Neuronal stem cell (in vitro differentiated cells): ENCODE measurements at regions not wholly inside any gene's neighbourhood (a gene's known extent, or its start where the extent isn't known, plus 50 kb on each side); places are given as distances from the start of the nearest gene placed in this dataset.
A peak's percentile ranks its signal among the peaks of the same experiment; 100 is the strongest.

Experiments used
- DNase-seq: peaks from one replicate; pipeline ENCODE4 v3.0.0-alpha.2; 2013; ENCODE audit warnings: low spot score
- H2AFZ ChIP-seq: one replicate; pipeline ENCODE4 v1.6.1; 2013; ENCODE audit warnings: mild to moderate bottlenecking, low read length, inconsistent platforms
- H2AK5ac ChIP-seq: 2 replicates; pipeline ENCODE4 v1.6.1; 2013; ENCODE audit warnings: low read depth, mild to moderate bottlenecking, inconsistent platforms, low read length, moderate library complexity, mixed read lengths
- H2BK120ac ChIP-seq: 2 replicates; pipeline ENCODE4 v1.6.1; 2013; ENCODE audit warnings: low read depth, mild to moderate bottlenecking, inconsistent platforms, low read length, moderate library complexity, mixed read lengths
- H2BK12ac ChIP-seq: one replicate; pipeline ENCODE4 v1.6.1; 2013; ENCODE audit warnings: low read length, inconsistent platforms
- H2BK15ac ChIP-seq: 2 replicates; pipeline ENCODE4 v1.6.1; 2013; ENCODE audit warnings: mild to moderate bottlenecking, low read length, inconsistent platforms, mixed read lengths
- H2BK5ac ChIP-seq: one replicate; pipeline ENCODE4 v1.6.1; 2013; ENCODE audit warnings: inconsistent platforms, mild to moderate bottlenecking, low read length, moderate library complexity
- H3K14ac ChIP-seq: one replicate; pipeline ENCODE4 v1.6.1; 2013; ENCODE audit warnings: low read length, inconsistent platforms
- H3K18ac ChIP-seq: 2 replicates; pipeline ENCODE4 v1.6.1; 2013; ENCODE audit warnings: low read length, inconsistent platforms
- H3K23ac ChIP-seq: 2 replicates; pipeline ENCODE4 v1.6.1; 2013; ENCODE audit warnings: low read depth, mild to moderate bottlenecking, mixed read lengths, low read length, inconsistent platforms; ENCODE audit not compliant: poor library complexity
- H3K27ac ChIP-seq: replicated peaks from 3 replicates; pipeline ENCODE4 v1.5.1; 2013; ENCODE audit warnings: low read length, inconsistent platforms
- H3K27me3 ChIP-seq, 3 experiments: 2 replicates each; pipeline ENCODE4 v1.6.1; 2013; ENCODE audit warnings: low read length in 3 of 3, mild to moderate bottlenecking in 2 of 3, inconsistent platforms in 1 of 3, low read depth in 1 of 3, mixed read lengths in 1 of 3, moderate library complexity in 1 of 3; ENCODE audit not compliant: control insufficient read depth in 3 of 3, insufficient read depth in 3 of 3
- H3K36me3 ChIP-seq, 2 donors: replicated peaks in 1 of 2; 2 replicates each; pipeline ENCODE4 v1.6.1; 2013; ENCODE audit warnings: low read length in 2 of 2; ENCODE audit not compliant: control insufficient read depth in 2 of 2, insufficient read depth in 2 of 2
- H3K4ac ChIP-seq: 2 replicates; pipeline ENCODE4 v1.6.1; 2013; ENCODE audit warnings: inconsistent platforms, mild to moderate bottlenecking, low read length, moderate library complexity
- H3K4me1 ChIP-seq, 2 donors: 1 replicate in 1 of 2; 2 replicates in 1 of 2; pipeline ENCODE4 v1.6.1; 2013; ENCODE audit warnings: low read length in 2 of 2, low read depth in 1 of 2; ENCODE audit not compliant: control insufficient read depth in 2 of 2, insufficient read depth in 1 of 2
- H3K4me2 ChIP-seq: one replicate; pipeline ENCODE4 v1.6.1; 2013; ENCODE audit warnings: mild to moderate bottlenecking, low read length, inconsistent platforms; ENCODE audit not compliant: insufficient read depth, poor library complexity, severe bottlenecking
- H3K4me3 ChIP-seq, 2 donors: 2 replicates each; pipeline ENCODE4 v1.5.1; 2013; ENCODE audit warnings: low read length in 2 of 2, mild to moderate bottlenecking in 2 of 2, inconsistent platforms in 1 of 2, moderate library complexity in 1 of 2
- H3K79me1 ChIP-seq: one replicate; pipeline ENCODE4 v1.6.1; 2013; ENCODE audit warnings: low read depth, mild to moderate bottlenecking, inconsistent platforms, low read length, moderate library complexity
- H3K9ac ChIP-seq: one replicate; pipeline ENCODE4 v1.6.1; 2013; ENCODE audit warnings: mild to moderate bottlenecking, low read depth, low read length, inconsistent platforms; ENCODE audit not compliant: poor library complexity
- H3K9me3 ChIP-seq, 2 donors: replicated peaks in 1 of 2; 2 replicates each; pipeline versions ENCODE3 to v1.6.1; 2013; ENCODE audit warnings: low read length in 2 of 2, mild to moderate bottlenecking in 2 of 2, inconsistent platforms in 1 of 2, low read depth in 1 of 2, mixed read lengths in 1 of 2, moderate library complexity in 1 of 2; ENCODE audit not compliant: control insufficient read depth in 2 of 2, insufficient read depth in 1 of 2
- H4K8ac ChIP-seq: one replicate; pipeline ENCODE4 v1.6.1; 2013; ENCODE audit warnings: low read depth, mild to moderate bottlenecking, inconsistent platforms, low read length, moderate library complexity
- H4K91ac ChIP-seq: one replicate; pipeline ENCODE4 v1.6.1; 2013; ENCODE audit warnings: low read length, low read depth, mild to moderate bottlenecking, inconsistent platforms; ENCODE audit not compliant: poor library complexity
- WGBS, 2 donors: extraction: QIAGEN DNeasy Blood & Tissue Kit; methylation state at CpG; one replicate each; pipeline ENCODE4 v1.1.7; 2013; ENCODE audit warnings: missing lambda C conversion rate in 2 of 2, mixed read lengths in 1 of 2; ENCODE audit not compliant: insufficient read length in 2 of 2, insufficient replicate concordance in 1 of 2; ENCODE audit errors: extremely low coverage in 2 of 2; 5-methylcytosine and 5-hydroxymethylcytosine counted together

- WGBS, 2 donors, result no CpG with 5 or more reads among the region's 13 CpGs
- no peak overlapping the region for H2BK5ac ChIP-seq
- H3K27me3 ChIP-seq, result no peaks in the 10 kb centered on the region
Measured at GRCh38 chr3:127120851-127121647, 71.9 kb upstream of the PRR23E start.

GRCh38 chr3:127121885-127122284 is 71.0 kb upstream of the PRR23E start:
- Histone ChIP-seq H3K9ac (no peak overlapping the region), H2BK12ac (no peak overlapping the region)
- no CpG with 5 or more reads among the region's 1 CpG for WGBS, 2 donors

More at GRCh38 chr3:127120851-127121647, 71.9 kb upstream of the PRR23E start:
- Histone ChIP-seq H3K4me1 (no peaks in the 10 kb centered on the region), H3K4me3 (no peak overlapping the region), H3K27ac (no peak overlapping the region), H3K79me1 (no peaks in the 10 kb centered on the region), H4K91ac (no peak overlapping the region), H4K8ac (no peak overlapping the region), H2AFZ (no peak overlapping the region), H3K9me3 (no peaks in the 10 kb centered on the region), H3K4me2 (no peak overlapping the region), H2BK120ac (no peak overlapping the region), H3K18ac (no peak overlapping the region), H3K23ac (no peak overlapping the region), H3K36me3 (no peaks in the 10 kb centered on the region), H2AK5ac (no peak overlapping the region), H2BK15ac (no peak overlapping the region), H3K14ac (peak overlapping the region; percentile 10), H3K9ac (peak overlapping the region; percentile 15), H2BK12ac (no peak overlapping the region), H3K4ac (no peak overlapping the region)
- DNase-seq, result no peak

GRCh38 chr3:127123533-127123932 is 69.4 kb upstream of the PRR23E start:
- no peak overlapping the region for H2BK5ac ChIP-seq
- H3K79me1 ChIP-seq, result no peaks in the 10 kb centered on the region
- H2BK120ac ChIP-seq, result no peak overlapping the region
- H3K9ac ChIP-seq, result no peak overlapping the region
- H3K36me3 ChIP-seq, result no peaks in the 10 kb centered on the region
- H3K14ac ChIP-seq, result no peak overlapping the region
- H4K8ac ChIP-seq, result no peak overlapping the region
- no peak overlapping the region for H4K91ac ChIP-seq
- H3K4me2 ChIP-seq, result no peak overlapping the region
- H3K4me3 ChIP-seq, result no peak overlapping the region
- H2AFZ ChIP-seq, result no peak overlapping the region
- H3K18ac ChIP-seq, result no peak overlapping the region
- H3K27me3 ChIP-seq, result peaks cover 0 to 7% (median 0%) of the 10 kb centered on the region in 3 experiments
- no peak overlapping the region for H3K4ac ChIP-seq
- H2AK5ac ChIP-seq, result no peak overlapping the region
- H2BK15ac ChIP-seq, result no peak overlapping the region
- H3K9me3 ChIP-seq, result peaks cover 0 to 2% of the 10 kb centered on the region in 2 donors
- H3K27ac ChIP-seq, result no peak overlapping the region
- no peak overlapping the region for H2BK12ac ChIP-seq
- DNase-seq, result no peak
- H3K23ac ChIP-seq, result no peak overlapping the region
- no CpG with 5 or more reads among the region's 2 CpGs for WGBS, 2 donors
- H3K4me1 ChIP-seq, result no peaks in the 10 kb centered on the region

More at GRCh38 chr3:127121885-127122284, 71.0 kb upstream of the PRR23E start:
- H2BK15ac ChIP-seq, result no peak overlapping the region
- H3K4me1 ChIP-seq, result no peaks in the 10 kb centered on the region
- no peak overlapping the region for H3K23ac ChIP-seq
- H3K27me3 ChIP-seq, result peaks cover 0 to 5% (median 0%) of the 10 kb centered on the region in 3 experiments
- H3K4me2 ChIP-seq, result no peak overlapping the region
- no peak for DNase-seq
- no peaks in the 10 kb centered on the region for H3K36me3 ChIP-seq
- no peak overlapping the region for H3K4me3 ChIP-seq
- H2BK120ac ChIP-seq, result no peak overlapping the region
- H3K18ac ChIP-seq, result no peak overlapping the region
- no peak overlapping the region for H2AK5ac ChIP-seq
- H2BK5ac ChIP-seq, result no peak overlapping the region
- H2AFZ ChIP-seq, result no peak overlapping the region
- no peaks in the 10 kb centered on the region for H3K79me1 ChIP-seq
- no peak overlapping the region for H4K91ac ChIP-seq
- no peak overlapping the region for H3K4ac ChIP-seq
- H3K9me3 ChIP-seq, result peaks cover 0 to 2% of the 10 kb centered on the region in 2 donors
- H4K8ac ChIP-seq, result no peak overlapping the region
- H3K14ac ChIP-seq, result no peak overlapping the region
- H3K27ac ChIP-seq, result no peak overlapping the region

- peaks cover 0 to 7% (median 0%) of the 10 kb centered on the region in 3 experiments for H3K27me3 ChIP-seq
- H4K8ac ChIP-seq, result no peak overlapping the region
- H3K4ac ChIP-seq, result no peak overlapping the region
- H4K91ac ChIP-seq, result no peak overlapping the region
- no peak overlapping the region for H2BK15ac ChIP-seq
- no peak overlapping the region for H3K27ac ChIP-seq
- H2BK120ac ChIP-seq, result no peak overlapping the region
- H3K79me1 ChIP-seq, result no peaks in the 10 kb centered on the region
- H3K36me3 ChIP-seq, result no peaks in the 10 kb centered on the region
- H2BK12ac ChIP-seq, result no peak overlapping the region
- no peak overlapping the region for H2BK5ac ChIP-seq
- H3K18ac ChIP-seq, result no peak overlapping the region
- no peak overlapping the region for H2AK5ac ChIP-seq
- no peak overlapping the region for H3K14ac ChIP-seq
- DNase-seq, result no peak
- no peak overlapping the region for H3K23ac ChIP-seq
- H3K4me2 ChIP-seq, result no peak overlapping the region
- peaks cover 0 to 2% of the 10 kb centered on the region in 2 donors for H3K9me3 ChIP-seq
- H3K4me1 ChIP-seq, result no peaks in the 10 kb centered on the region
- no peak overlapping the region for H3K4me3 ChIP-seq
- no CpG with 5 or more reads among the region's 4 CpGs for WGBS, 2 donors
- no peak overlapping the region for H2AFZ ChIP-seq
- no peak overlapping the region for H3K9ac ChIP-seq
Measured at GRCh38 chr3:127124120-127124519, 68.8 kb upstream of the PRR23E start.
